ENCODE measurements at regions not wholly inside any gene's neighbourhood (a gene's known extent, or its start where the extent isn't known, plus 50 kb on each side); places are given as distances from the start of the nearest gene placed in this dataset.
"Not testable (repeated sequence)": the region's sequence is repeated elsewhere in the genome, so short reads cannot be mapped to it uniquely, and the experiment has no call there.

- H3K36me3 Mint-ChIP-seq (ENCODE audit: low read depth), result no peaks in the 10 kb centered on the region
- H3K9me3 Mint-ChIP-seq (ENCODE audit: low read depth), result peaks cover 3% of the 10 kb centered on the region
- no peak for DNase-seq (ENCODE audit: low spot score)
- TF ChIP-seq, protein P1, sequence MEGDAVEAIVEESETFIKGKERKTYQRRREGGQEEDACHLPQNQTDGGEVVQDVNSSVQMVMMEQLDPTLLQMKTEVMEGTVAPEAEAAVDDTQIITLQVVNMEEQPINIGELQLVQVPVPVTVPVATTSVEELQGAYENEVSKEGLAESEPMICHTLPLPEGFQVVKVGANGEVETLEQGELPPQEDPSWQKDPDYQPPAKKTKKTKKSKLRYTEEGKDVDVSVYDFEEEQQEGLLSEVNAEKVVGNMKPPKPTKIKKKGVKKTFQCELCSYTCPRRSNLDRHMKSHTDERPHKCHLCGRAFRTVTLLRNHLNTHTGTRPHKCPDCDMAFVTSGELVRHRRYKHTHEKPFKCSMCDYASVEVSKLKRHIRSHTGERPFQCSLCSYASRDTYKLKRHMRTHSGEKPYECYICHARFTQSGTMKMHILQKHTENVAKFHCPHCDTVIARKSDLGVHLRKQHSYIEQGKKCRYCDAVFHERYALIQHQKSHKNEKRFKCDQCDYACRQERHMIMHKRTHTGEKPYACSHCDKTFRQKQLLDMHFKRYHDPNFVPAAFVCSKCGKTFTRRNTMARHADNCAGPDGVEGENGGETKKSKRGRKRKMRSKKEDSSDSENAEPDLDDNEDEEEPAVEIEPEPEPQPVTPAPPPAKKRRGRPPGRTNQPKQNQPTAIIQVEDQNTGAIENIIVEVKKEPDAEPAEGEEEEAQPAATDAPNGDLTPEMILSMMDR (IDR thresholded peaks at IDR 0.05), result no peak
- no peak overlapping the region for H3K4me3 Mint-ChIP-seq (ENCODE audit: unreplicated experiment)
- H3K27ac Mint-ChIP-seq (ENCODE audit: unreplicated experiment), result no peak overlapping the region
- H3K4me1 Mint-ChIP-seq (ENCODE audit: low read depth), result no peaks in the 10 kb centered on the region
- no peaks in the 10 kb centered on the region for H3K27me3 Mint-ChIP-seq (ENCODE audit: low read depth)
Measured at GRCh38 chrX:84747516-84747915, 245.3 kb upstream of the HDX start.

GRCh38 chrX:84748965-84749656 lies 246.9 kb upstream of the HDX start:
- DNase-seq (ENCODE audit: low spot score), result no peak
- no peaks in the 10 kb centered on the region for H3K27me3 Mint-ChIP-seq (ENCODE audit: low read depth)
- TF ChIP-seq, protein P1 (IDR thresholded peaks at IDR 0.05), result no peak
- H3K4me3 Mint-ChIP-seq (ENCODE audit: unreplicated experiment), result no peak overlapping the region
- peaks cover 7% of the 10 kb centered on the region for H3K9me3 Mint-ChIP-seq (ENCODE audit: low read depth)
- no peaks in the 10 kb centered on the region for H3K36me3 Mint-ChIP-seq (ENCODE audit: low read depth)
- no peaks in the 10 kb centered on the region for H3K4me1 Mint-ChIP-seq (ENCODE audit: low read depth)
- no peak overlapping the region for H3K27ac Mint-ChIP-seq (ENCODE audit: unreplicated experiment)

DNA sequence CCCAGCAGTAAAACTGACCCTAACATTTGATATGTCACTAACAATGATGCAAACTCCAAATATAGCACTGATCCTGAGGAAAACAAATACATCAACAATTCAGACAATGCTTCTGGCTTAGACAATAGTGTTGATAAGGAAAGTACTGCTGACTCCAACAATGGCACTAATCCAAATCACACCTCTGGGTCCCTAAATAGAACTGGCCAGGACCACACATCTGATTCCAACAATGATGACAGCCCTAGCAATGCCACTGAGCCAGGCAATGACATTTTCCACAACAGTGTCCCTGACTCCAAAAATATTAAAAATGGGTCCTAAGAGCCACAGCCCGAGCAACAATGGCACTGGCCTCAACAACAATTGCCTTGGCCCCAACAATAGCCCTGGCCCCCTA lies 243.1 kb upstream of the APOOL start:
- Mint-ChIP-seq H3K4me3 (ENCODE audit: unreplicated experiment) (no peak overlapping the region), H3K27me3 (ENCODE audit: low read depth) (no peaks in the 10 kb centered on the region), H3K4me1 (ENCODE audit: low read depth) (no peaks in the 10 kb centered on the region), H3K27ac (ENCODE audit: unreplicated experiment) (no peak overlapping the region), H3K9me3 (ENCODE audit: low read depth) (peaks cover 8% of the 10 kb centered on the region), H3K36me3 (ENCODE audit: low read depth) (no peaks in the 10 kb centered on the region)
- no peak for DNase-seq (ENCODE audit: low spot score)
- TF ChIP-seq, protein P1 (IDR thresholded peaks at IDR 0.05), result no peak

- Mint-ChIP-seq H3K27ac (ENCODE audit: unreplicated experiment) (no peak overlapping the region), H3K4me3 (ENCODE audit: unreplicated experiment) (no peak overlapping the region), H3K36me3 (ENCODE audit: low read depth) (no peaks in the 10 kb centered on the region), H3K4me1 (ENCODE audit: low read depth) (no peaks in the 10 kb centered on the region), H3K27me3 (ENCODE audit: low read depth) (no peaks in the 10 kb centered on the region), H3K9me3 (ENCODE audit: low read depth) (peaks cover 43% of the 10 kb centered on the region)
- TF ChIP-seq, protein P1 (IDR thresholded peaks at IDR 0.05), result no peak
- DNase-seq (ENCODE audit: low spot score), result no peak
Measured at GRCh38 chrX:84796321-84796720, 207.4 kb upstream of the APOOL start.

GRCh38 chrX:84830836-84831235 lies 172.8 kb upstream of the APOOL start:
- no peaks in the 10 kb centered on the region for H3K27me3 Mint-ChIP-seq (ENCODE audit: low read depth)
- H3K4me3 Mint-ChIP-seq (ENCODE audit: unreplicated experiment), result no peak overlapping the region
- no peak overlapping the region for H3K27ac Mint-ChIP-seq (ENCODE audit: unreplicated experiment)
- DNase-seq (ENCODE audit: low spot score), result no peak
- no peaks in the 10 kb centered on the region for H3K36me3 Mint-ChIP-seq (ENCODE audit: low read depth)
- peaks cover 7% of the 10 kb centered on the region for H3K9me3 Mint-ChIP-seq (ENCODE audit: low read depth)
- TF ChIP-seq, protein P1 (IDR thresholded peaks at IDR 0.05), result no peak
- H3K4me1 Mint-ChIP-seq (ENCODE audit: low read depth), result no peaks in the 10 kb centered on the region

GRCh38 chrX:84846541-84846940 lies 157.1 kb upstream of the APOOL start:
- H3K27me3 Mint-ChIP-seq (ENCODE audit: low read depth); H3K4me3 Mint-ChIP-seq (ENCODE audit: unreplicated experiment); DNase-seq (ENCODE audit: low spot score); H3K4me1 Mint-ChIP-seq (ENCODE audit: low read depth); H3K36me3 Mint-ChIP-seq (ENCODE audit: low read depth); H3K27ac Mint-ChIP-seq (ENCODE audit: unreplicated experiment): not testable (repeated sequence)
- H3K9me3 Mint-ChIP-seq (ENCODE audit: low read depth), result peaks cover 24% of the 10 kb centered on the region

DNA sequence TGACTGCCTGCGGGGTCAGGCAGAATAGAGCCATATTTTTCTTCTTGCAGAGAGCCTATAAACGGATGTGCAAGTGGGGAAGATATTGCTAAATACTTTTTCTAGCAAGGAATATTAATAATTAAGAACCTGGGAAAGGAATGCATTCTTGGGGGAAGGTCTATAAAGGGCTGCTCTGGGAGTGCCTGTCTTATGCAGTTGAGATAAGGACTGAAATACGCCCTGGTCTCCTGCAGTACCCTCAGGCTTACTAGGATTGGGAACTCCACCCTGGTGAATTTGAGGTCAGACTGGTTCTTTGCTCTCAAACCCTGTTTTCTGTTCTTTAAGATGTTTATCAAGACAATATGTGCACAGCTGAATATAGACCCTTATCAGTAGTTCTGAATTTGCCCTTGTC lies 152.5 kb upstream of the APOOL start:
- DNase-seq (ENCODE audit: low spot score); H3K27ac Mint-ChIP-seq (ENCODE audit: unreplicated experiment); H3K36me3 Mint-ChIP-seq (ENCODE audit: low read depth); H3K27me3 Mint-ChIP-seq (ENCODE audit: low read depth); H3K4me3 Mint-ChIP-seq (ENCODE audit: unreplicated experiment); H3K4me1 Mint-ChIP-seq (ENCODE audit: low read depth): not testable (repeated sequence)
- H3K9me3 Mint-ChIP-seq (ENCODE audit: low read depth), result peaks cover 32% of the 10 kb centered on the region

DNA sequence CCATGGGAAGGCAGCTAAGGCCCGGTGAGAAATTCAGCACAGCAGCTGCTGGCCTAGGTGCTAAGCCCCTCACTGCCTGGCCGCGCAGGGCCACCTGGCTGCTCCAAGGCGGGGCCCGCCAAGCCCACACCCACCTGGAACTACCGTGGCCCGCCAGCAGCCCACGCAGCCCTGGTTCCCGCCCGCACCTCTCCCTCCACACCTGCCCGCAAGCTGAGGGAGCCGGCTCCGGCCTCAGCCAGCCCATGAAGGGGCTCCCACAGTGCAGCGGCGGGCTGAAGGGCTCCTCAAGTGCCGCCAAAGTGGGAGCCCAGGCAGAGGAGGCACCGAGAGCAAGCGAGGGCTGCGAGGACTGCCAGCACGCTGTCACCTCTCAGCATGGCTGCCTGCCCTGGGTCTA lies 146.9 kb upstream of the APOOL start:
- DNase-seq (ENCODE audit: low spot score); H3K9me3 Mint-ChIP-seq (ENCODE audit: low read depth); H3K4me1 Mint-ChIP-seq (ENCODE audit: low read depth); H3K36me3 Mint-ChIP-seq (ENCODE audit: low read depth); H3K4me3 Mint-ChIP-seq (ENCODE audit: unreplicated experiment); H3K27ac Mint-ChIP-seq (ENCODE audit: unreplicated experiment); H3K27me3 Mint-ChIP-seq (ENCODE audit: low read depth): not testable (repeated sequence)
